Choroid plexus epithelial cell (primary cell): ENCODE measurements at regions not wholly inside any gene's neighbourhood (a gene's known extent, or its start where the extent isn't known, plus 50 kb on each side); places are given as distances from the start of the nearest gene placed in this dataset.

Source experiments
- DNase-seq: peaks from one replicate; pipeline ENCODE4 v3.0.0-alpha.2; 2010; ENCODE audit warnings: low read depth
- H3K4me3 ChIP-seq: 2 replicates; pipeline ENCODE4 v1.5.1; 2011; ENCODE audit warnings: low read depth, mild to moderate bottlenecking, control low read depth, low read length, moderate library complexity
- TF ChIP-seq, protein P1 (sequence below): conservative IDR thresholded peaks from 2 replicates; pipeline ENCODE4 v1.5.1; 2011; ENCODE audit warnings: low read depth, mild to moderate bottlenecking, control low read depth, inconsistent platforms, low read length, moderate library complexity

DNA sequence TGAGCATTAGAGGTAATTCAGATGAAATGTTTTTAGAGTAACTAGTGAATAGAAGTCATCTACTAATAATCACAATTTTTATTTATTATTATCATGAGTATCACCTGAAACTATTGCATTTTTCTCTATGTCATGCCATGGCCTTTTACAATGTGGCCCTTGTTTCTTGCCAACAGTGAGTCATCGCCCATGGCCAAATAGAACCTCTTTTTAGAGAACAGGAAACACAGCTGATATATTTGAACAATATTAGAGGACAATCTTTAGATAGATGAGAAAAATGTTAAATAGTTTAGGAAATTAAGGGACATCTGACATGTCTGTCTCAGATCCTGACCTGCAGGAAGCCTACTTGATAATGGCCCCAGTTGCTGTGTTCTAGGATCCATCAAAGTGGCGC is 1584.4 kb upstream of the GOT2 start:
- DNase-seq = no peak
- TF ChIP-seq, protein P1, sequence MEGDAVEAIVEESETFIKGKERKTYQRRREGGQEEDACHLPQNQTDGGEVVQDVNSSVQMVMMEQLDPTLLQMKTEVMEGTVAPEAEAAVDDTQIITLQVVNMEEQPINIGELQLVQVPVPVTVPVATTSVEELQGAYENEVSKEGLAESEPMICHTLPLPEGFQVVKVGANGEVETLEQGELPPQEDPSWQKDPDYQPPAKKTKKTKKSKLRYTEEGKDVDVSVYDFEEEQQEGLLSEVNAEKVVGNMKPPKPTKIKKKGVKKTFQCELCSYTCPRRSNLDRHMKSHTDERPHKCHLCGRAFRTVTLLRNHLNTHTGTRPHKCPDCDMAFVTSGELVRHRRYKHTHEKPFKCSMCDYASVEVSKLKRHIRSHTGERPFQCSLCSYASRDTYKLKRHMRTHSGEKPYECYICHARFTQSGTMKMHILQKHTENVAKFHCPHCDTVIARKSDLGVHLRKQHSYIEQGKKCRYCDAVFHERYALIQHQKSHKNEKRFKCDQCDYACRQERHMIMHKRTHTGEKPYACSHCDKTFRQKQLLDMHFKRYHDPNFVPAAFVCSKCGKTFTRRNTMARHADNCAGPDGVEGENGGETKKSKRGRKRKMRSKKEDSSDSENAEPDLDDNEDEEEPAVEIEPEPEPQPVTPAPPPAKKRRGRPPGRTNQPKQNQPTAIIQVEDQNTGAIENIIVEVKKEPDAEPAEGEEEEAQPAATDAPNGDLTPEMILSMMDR = no peak

DNA sequence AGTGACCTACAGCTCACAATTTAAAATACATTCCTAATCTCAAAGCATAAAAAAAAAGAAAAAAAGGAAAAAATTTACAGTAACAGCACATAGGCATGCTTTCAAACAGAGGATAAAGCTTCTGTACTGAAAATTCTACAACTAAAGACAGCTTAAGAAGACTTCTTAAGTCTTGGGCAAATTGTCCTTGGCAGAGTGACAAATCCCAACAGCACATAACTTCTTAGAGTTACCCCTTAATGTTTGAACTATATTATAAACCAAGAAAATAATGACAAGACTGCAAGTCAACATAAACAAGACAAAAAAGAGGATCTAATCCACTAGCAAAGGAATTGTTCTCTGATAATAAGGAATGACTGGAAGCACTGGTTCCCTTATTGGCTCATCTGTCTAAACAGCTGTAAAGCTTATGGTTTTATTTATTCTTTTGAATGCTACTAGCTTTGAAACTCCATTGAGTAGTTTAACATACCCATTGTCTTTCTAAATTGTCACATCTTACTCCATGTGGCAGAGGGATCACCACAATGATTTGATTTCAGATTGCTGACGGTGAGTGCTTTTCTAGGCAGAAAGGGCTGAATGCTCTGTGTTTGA is 1576.8 kb upstream of the GOT2 start:
- no peak for DNase-seq
- TF ChIP-seq, protein P1 = no peak

More for the DNA sequence above, 1584.4 kb upstream of the GOT2 start:
- H3K4me3 ChIP-seq = no peak overlapping the region

DNA sequence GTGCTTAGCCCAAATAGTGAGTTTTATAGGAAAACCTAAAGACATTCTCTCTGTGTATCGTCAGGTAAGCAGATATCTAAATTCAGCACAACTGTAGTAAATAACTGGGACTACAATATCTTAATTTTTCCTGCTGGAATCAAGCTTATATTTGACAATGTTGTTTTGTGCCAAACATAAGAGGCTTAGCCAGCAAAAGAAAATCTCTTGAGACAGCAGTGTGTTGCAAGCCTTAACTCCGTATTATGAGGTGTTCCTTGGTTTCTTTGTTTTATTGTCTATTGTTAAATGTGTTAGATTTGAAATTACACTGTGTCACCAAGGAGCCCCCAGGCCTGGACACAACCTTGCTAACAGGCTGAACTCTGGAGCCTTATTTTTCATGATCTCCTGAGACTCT is 1570.6 kb upstream of the GOT2 start:
- DNase-seq = no peak
- TF ChIP-seq, protein P1 = no peak
- no peak overlapping the region for H3K4me3 ChIP-seq

More for the DNA sequence above, 1576.8 kb upstream of the GOT2 start:
- H3K4me3 ChIP-seq = no peak overlapping the region

DNA sequence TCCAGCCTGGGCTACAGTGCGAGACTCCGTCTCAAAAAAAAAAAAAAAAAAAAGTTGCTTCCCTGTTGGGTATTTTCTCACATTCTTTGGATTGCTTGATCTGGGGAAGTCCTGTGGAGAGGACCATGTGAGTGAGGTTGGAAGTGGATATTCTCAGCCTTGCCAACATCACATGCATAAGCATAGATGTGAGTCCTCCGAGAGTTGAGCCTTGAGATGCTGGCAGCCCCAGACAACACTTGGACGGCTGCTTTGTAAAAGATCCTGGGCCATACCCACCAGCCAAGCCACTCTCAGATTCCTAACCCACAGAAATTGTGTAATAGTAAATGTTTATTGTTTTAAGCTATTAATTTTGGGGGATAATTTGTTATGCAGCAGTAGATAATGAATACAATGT is 1570.0 kb upstream of the GOT2 start:
- no peak overlapping the region for H3K4me3 ChIP-seq
- TF ChIP-seq, protein P1 = no peak
- DNase-seq = no peak

DNA sequence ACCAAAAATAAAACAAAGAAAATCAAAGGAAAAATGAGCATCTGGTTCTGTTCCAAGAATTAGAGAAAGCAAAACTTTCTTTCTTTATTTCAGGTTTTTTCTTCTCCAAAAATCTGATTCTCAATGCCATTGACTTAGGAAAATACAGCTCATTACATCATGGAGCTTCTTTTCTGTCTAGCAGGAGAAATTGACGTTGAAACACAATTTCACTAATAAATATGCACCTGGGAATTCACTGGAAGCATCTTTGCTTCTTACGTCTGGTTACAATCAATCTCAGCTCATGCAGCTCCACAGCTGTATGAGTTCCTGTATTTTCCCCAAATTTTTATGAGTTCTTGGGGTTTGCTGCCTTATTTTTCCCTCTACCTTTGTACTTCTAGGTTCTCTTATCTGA is 1568.6 kb upstream of the GOT2 start:
- DNase-seq = no peak
- TF ChIP-seq, protein P1 = no peak
- no peak overlapping the region for H3K4me3 ChIP-seq

DNA sequence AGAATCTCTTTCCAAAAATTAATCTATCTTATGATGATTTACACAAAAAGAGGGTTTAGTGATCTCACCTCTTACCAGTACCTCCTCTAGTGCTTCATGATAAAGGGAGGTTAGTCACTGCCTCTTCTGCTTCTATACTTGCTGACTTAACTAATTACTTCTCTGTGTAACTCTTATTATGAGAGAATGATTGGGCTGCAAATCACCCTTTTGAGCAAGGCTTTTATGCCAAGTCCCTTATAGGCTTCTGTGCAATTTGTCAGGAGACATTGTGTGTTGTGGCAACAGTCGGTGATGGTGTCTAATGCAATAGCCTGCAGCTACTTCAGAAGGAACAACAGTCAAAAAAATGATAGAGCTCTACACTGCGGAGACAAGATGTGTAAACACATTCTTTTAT is 1568.1 kb upstream of the GOT2 start:
- DNase-seq = no peak
- H3K4me3 ChIP-seq = no peak overlapping the region
- TF ChIP-seq, protein P1 = no peak

DNA sequence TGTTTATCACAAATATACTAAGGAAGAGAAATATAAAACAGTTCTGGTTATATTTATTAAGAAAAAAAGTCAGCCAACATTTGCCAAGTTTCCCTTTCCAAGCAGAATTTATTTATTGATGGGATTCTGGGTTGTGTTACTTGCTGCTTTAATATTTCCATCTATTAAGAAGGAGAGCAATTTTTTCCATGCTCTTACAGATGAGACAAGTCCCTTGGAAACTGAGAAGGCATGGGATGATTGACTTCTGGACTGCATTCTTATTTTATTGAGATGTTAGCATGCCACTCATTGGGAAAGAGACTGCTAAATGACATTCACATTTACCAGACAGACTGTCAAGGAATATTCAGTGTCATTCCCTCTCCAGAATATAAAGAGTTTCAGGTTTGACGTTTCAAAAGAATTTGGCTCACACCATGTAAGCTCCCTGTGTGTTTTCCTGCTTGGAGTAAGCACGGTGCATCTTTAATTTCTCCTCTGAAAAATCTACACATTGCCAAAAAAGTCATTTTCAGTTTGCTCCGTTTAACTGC is 1565.2 kb upstream of the GOT2 start:
- H3K4me3 ChIP-seq = no peak overlapping the region
- DNase-seq = no peak
- TF ChIP-seq, protein P1 = no peak
